Mesenteric fat pad (tissue), 1 donor: ENCODE measurements at regions not wholly inside any gene's neighbourhood (a gene's known extent, or its start where the extent isn't known, plus 50 kb on each side); places are given as distances from the start of the nearest gene placed in this dataset.
"Not testable (repeated sequence)": the region's sequence is repeated elsewhere in the genome, so short reads cannot be mapped to it uniquely, and the experiment has no call there.

Experiments used
- DNase-seq: peaks from one replicate; pipeline ENCODE4 v3.0.0-alpha.2; 2020; ENCODE audit warnings: low spot score
- donor health status: DM: yes; HTN: yes; CAD: no.

- no peak for DNase-seq
These were observed 50.6 kb upstream of the C1QTNF9B start for GRCh38 chr13:23947893-23948292.

DNA sequence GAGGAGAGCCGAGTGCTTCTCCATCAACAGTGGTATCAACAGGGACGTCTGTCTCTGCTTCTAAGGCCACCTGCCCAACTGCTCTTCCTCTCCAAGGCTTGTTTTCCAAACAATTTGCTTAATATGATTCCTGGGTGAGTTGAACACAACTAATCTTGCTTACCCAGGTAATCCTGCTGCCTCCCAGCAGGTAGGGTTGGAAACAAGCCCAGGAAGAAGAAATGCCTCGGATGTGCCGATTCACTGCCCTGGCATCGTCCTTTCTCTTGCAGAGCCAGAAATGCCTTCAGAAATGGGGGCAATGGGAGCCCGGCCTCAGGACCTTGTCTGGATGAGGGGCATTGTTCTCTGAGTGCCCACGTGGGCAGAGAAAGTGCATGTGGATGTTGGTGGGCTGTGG is 51.9 kb upstream of the C1QTNF9B start:
- DNase-seq: no peak

DNA sequence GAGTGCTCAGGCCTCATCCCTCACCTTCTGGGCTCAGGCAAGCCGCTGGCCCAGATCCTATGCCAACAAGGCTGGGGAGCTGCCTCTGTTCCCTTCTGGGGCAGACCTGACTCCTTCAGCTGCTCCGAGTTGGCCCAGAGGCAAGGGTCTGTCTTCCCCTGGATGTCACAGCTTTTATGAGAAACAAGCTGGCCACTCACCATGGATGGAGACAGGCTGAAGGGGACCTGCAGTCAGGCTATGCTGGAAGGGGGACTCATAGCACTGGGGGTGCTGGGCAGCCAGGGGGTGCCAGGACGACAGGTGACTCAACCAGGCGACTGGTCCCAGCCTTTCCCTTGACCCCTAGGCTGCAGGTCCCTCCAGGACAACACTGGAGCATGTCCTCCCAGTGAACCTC is 52.4 kb upstream of the C1QTNF9B start:
- DNase-seq: no peak

GRCh38 chr13:23950736-23951510 is 53.6 kb upstream of the C1QTNF9B start:
- no peak for DNase-seq

- DNase-seq: no peak
These were observed 55.5 kb upstream of the C1QTNF9B start for GRCh38 chr13:23952796-23953195.

GRCh38 chr13:23953860-23954512 is 56.7 kb upstream of the C1QTNF9B start:
- no peak for DNase-seq

- DNase-seq: no peak
These were observed 57.8 kb upstream of the C1QTNF9B start for GRCh38 chr13:23955064-23955463.

- DNase-seq: no peak
These were observed 58.8 kb upstream of the C1QTNF9B start for GRCh38 chr13:23956106-23956505.

GRCh38 chr13:23957981-23958380 is 60.7 kb upstream of the C1QTNF9B start:
- DNase-seq: no peak

DNA sequence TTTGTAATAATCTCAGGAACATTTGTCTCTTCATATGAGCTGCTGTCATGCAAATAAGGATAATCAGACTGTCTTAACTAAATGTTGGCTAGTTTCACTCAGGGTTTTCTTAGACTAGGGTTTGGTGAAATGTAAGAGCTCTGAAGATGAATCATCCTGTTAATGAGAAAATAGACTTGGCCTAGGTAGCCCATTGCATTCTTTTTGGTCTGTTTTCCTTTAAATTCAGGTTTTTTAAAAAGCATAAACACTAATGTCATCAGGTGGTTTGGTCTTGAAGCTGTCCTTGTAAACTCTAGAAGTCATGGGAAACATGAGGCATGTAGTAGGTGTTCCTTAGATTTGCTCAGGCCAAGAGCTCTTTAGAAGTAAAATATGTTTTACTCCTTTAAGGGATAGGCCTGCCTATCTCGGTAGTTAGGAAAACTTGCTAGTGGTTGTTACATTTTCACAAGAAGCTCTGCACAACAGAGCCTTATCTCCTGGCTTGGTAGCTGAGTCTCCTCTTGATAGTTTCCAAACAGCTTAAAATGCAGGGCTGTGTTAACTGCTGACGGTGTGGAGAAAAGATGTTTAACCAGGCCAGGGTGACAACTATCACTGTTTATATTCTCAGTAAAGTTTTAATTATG is 62.0 kb upstream of the C1QTNF9B start:
- DNase-seq: no peak

- no peak for DNase-seq
These were observed 63.4 kb upstream of the C1QTNF9B start for GRCh38 chr13:23960566-23961156.

- no peak for DNase-seq
These were observed 66.1 kb upstream of the C1QTNF9B start for GRCh38 chr13:23963184-23963931.

GRCh38 chr13:23963947-23964346 is 66.6 kb upstream of the C1QTNF9B start:
- no peak for DNase-seq

- DNase-seq: no peak
These were observed 68.0 kb upstream of the C1QTNF9B start for GRCh38 chr13:23965346-23965745.

- no peak for DNase-seq
These were observed 69.0 kb upstream of the C1QTNF9B start for GRCh38 chr13:23966221-23966690.

- DNase-seq: no peak
These were observed 69.7 kb upstream of the C1QTNF9B start for GRCh38 chr13:23966691-23967615.

DNA sequence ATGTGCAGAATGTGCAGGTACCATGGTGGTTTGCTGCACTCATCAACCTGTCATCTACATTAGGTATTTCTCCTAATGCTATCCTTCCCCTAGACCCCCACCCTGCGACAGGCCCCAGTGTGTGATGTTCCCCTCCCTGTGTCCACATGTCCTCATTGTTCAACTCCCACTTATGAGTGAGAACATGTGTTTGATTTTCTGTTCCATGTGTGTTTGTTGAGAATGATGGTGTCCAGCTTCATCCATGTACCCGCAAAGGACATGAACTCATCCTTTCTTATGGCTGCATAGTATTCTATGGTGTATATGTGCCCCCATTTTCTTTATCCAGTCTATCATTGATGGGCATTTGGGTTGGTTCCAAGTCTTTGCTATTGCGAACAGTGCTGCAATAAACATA is 70.5 kb upstream of the C1QTNF9B start:
- DNase-seq: not testable (repeated sequence)

DNA sequence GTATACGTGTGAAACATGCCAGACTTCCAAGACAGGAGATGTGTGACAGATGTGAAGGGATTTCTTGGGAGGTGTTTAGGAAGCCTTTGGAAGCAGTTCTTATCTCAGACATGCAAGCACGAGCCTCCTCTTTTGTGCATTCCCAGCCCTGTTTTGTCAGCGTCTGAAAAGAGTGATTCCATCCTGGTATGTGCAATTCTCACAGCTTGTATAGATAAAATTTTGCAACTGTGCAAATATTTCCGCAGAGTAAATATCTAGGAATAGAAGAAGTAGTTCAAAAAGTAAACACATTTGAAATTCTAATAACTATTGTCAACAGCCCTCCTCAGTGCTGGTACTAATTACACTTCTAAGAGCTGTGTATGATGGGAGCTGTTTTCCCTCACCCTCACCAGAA is 72.3 kb upstream of the C1QTNF9B start:
- DNase-seq: no peak

- no peak for DNase-seq
These were observed 82.3 kb upstream of the C1QTNF9B start for GRCh38 chr13:23979361-23980159.
